IPS DF 6.9 (cell line): ENCODE measurements at regions not wholly inside any gene's neighbourhood (a gene's known extent, or its start where the extent isn't known, plus 50 kb on each side); places are given as distances from the start of the nearest gene placed in this dataset.
"Not testable (repeated sequence)": the region's sequence is repeated elsewhere in the genome, so short reads cannot be mapped to it uniquely, and the experiment has no call there.

Experiments
- DNase-seq: peaks from one replicate; pipeline ENCODE4 v3.0.0-alpha.2; 2013; ENCODE audit warnings: low read depth, low spot score
- H3K27ac ChIP-seq: one replicate; pipeline ENCODE4 v1.5.1; 2013; ENCODE audit warnings: low read length, control low read depth
- H3K27me3 ChIP-seq: 2 replicates; pipeline ENCODE4 v1.6.1; 2013; ENCODE audit warnings: mild to moderate bottlenecking, low read length; ENCODE audit not compliant: control insufficient read depth, insufficient read depth
- H3K36me3 ChIP-seq: 2 replicates; pipeline ENCODE4 v1.6.1; 2013; ENCODE audit warnings: low read length; ENCODE audit not compliant: control insufficient read depth, insufficient read depth
- H3K4me1 ChIP-seq: 2 replicates; pipeline ENCODE4 v1.6.1; 2013; ENCODE audit warnings: low read length; ENCODE audit not compliant: control insufficient read depth, insufficient read depth
- H3K4me3 ChIP-seq: 2 replicates; pipeline ENCODE4 v1.5.1; 2013; ENCODE audit warnings: mild to moderate bottlenecking, low read length
- H3K9me3 ChIP-seq: 2 replicates; pipeline ENCODE4 v1.6.1; 2013; ENCODE audit warnings: low read length, inconsistent platforms; ENCODE audit not compliant: control insufficient read depth, insufficient read depth
- WGBS: extraction: QIAGEN DNeasy Blood & Tissue Kit; methylation state at CpG from one replicate; pipeline ENCODE4 v1.1.7; 2013; ENCODE audit warnings: mixed read lengths, missing lambda C conversion rate; ENCODE audit not compliant: insufficient read length, insufficient coverage; 5-methylcytosine and 5-hydroxymethylcytosine counted together

- WGBS, result no CpG with 5 or more reads among the region's 1 CpG
- Histone ChIP-seq H3K4me3 (no peak overlapping the region), H3K4me1 (no peaks in the 10 kb centered on the region), H3K27me3 (no peaks in the 10 kb centered on the region), H3K27ac (no peak overlapping the region), H3K9me3 (no peaks in the 10 kb centered on the region), H3K36me3 (no peaks in the 10 kb centered on the region)
- DNase-seq, result no peak
Measured at GRCh38 chr4:154164931-154165839, 326.4 kb downstream of the DCHS2 start.

DNA sequence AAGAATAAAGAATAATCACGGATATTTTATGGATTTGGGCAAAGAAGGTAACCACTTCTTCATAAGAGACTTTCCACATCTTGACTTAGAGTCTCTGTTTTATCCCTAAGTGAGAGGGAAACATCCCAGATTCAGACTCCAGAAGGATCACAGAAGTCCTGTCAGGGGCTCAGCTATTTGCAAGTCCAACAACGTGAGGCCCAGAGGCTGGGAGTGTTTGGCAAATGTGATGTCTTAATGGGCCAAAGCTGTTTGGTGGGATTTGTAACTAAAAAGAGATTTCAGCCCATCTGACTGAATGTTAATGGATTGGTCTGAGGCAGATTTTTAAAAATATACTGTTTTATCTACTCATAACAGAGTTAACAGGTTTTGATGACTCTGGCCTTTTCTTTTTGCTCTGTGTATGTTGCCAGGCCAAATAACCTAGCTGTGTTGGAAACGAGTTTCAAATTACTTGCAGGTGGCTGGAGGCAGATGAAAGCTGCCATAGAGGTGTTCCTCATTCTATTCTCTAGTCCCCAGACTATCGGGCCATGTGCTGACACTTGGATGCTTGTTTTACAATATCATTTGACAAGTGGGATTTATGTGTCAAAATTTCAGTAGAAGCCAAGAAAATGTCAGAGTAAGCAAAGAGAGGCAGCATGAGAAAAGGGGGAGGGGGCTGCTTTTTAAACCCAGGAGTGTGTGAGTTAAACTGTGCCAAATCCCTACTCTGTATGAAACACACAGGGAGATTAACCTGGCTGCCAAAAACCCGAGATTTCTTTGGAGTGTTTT lies 330.9 kb downstream of the DCHS2 start:
- H3K4me3 ChIP-seq, result no peak overlapping the region
- no peaks in the 10 kb centered on the region for H3K9me3 ChIP-seq
- WGBS, result no CpG with 5 or more reads among the region's 5 CpGs
- H3K27ac ChIP-seq, result no peak overlapping the region
- no peak for DNase-seq
- H3K4me1 ChIP-seq, result no peaks in the 10 kb centered on the region
- no peaks in the 10 kb centered on the region for H3K36me3 ChIP-seq
- H3K27me3 ChIP-seq, result no peaks in the 10 kb centered on the region

- Histone ChIP-seq H3K27me3 (no peaks in the 10 kb centered on the region), H3K4me1 (no peaks in the 10 kb centered on the region), H3K36me3 (no peaks in the 10 kb centered on the region), H3K4me3 (no peak overlapping the region), H3K27ac (no peak overlapping the region), H3K9me3 (no peaks in the 10 kb centered on the region)
- no CpG with 5 or more reads among the region's 6 CpGs for WGBS
- no peak for DNase-seq
Measured at GRCh38 chr4:154158361-154159155, 333.0 kb downstream of the DCHS2 start.

GRCh38 chr4:154152546-154152945 lies 339.1 kb downstream of the DCHS2 start:
- WGBS, result no CpG with 5 or more reads among the region's 13 CpGs
- H3K4me3 ChIP-seq, result no peak overlapping the region
- no peak for DNase-seq
- no peaks in the 10 kb centered on the region for H3K36me3 ChIP-seq
- no peaks in the 10 kb centered on the region for H3K4me1 ChIP-seq
- no peak overlapping the region for H3K27ac ChIP-seq
- H3K9me3 ChIP-seq, result no peaks in the 10 kb centered on the region
- H3K27me3 ChIP-seq, result no peaks in the 10 kb centered on the region

- no CpG with 5 or more reads among the region's 5 CpGs for WGBS
- not testable (repeated sequence) for H3K27ac ChIP-seq, H3K4me3 ChIP-seq, DNase-seq, H3K36me3 ChIP-seq, H3K27me3 ChIP-seq, H3K9me3 ChIP-seq, H3K4me1 ChIP-seq
Measured at GRCh38 chr4:154149236-154149635, 342.4 kb downstream of the DCHS2 start.

DNA sequence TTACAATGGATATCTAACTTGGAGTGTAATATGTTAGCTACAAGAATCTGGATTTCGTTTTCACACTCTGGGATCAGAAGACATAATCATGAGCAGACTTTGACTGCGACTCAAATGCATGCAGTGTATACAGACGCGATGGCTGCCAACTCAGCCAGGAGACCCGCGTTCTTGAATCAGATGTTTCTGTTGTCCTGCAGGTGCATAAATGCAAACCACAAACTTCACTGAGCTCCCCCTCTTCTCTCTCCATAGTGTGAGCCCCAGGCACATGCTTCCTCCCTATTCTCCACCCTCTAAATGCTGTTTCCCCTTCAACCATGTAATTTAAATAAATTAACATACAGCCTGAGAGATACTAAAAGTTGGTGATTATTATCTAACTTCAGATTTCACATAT lies 347.9 kb downstream of the DCHS2 start:
- no peak overlapping the region for H3K4me3 ChIP-seq
- H3K36me3 ChIP-seq, result no peaks in the 10 kb centered on the region
- H3K27me3 ChIP-seq, result no peaks in the 10 kb centered on the region
- H3K4me1 ChIP-seq, result no peaks in the 10 kb centered on the region
- H3K9me3 ChIP-seq, result no peaks in the 10 kb centered on the region
- WGBS, result no CpG with 5 or more reads among the region's 6 CpGs
- DNase-seq, result no peak
- H3K27ac ChIP-seq, result no peak overlapping the region

GRCh38 chr4:154142664-154143063 lies 348.9 kb downstream of the DCHS2 start:
- H3K4me3 ChIP-seq, result no peak overlapping the region
- H3K4me1 ChIP-seq, result no peaks in the 10 kb centered on the region
- H3K36me3 ChIP-seq, result no peaks in the 10 kb centered on the region
- DNase-seq, result no peak
- no peaks in the 10 kb centered on the region for H3K9me3 ChIP-seq
- no CpG with 5 or more reads among the region's 2 CpGs for WGBS
- no peaks in the 10 kb centered on the region for H3K27me3 ChIP-seq
- no peak overlapping the region for H3K27ac ChIP-seq

DNA sequence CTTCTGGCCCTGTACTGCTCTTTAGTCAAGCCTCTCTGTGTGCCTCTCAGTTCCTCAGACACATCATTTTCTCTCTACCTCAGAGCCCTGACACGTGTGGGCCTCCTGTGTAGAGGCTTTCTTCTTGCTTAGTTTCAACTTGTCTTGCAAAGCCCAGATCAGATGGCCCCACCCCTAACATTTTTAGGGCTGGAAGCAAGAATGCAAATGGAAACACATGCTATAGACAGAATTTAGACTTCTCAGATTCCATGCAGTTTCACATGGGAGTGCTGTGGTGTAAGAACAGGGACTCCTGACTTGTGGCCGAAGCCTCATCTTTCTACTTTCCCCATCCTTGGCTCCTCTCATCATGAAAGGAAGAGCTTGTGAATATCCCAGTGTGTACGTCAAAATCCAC lies 350.7 kb downstream of the DCHS2 start:
- no CpG with 5 or more reads among the region's 3 CpGs for WGBS
- DNase-seq, result no peak

GRCh38 chr4:154137320-154137905 lies 348.5 kb upstream of the SFRP2 start:
- Histone ChIP-seq H3K27me3 (no peaks in the 10 kb centered on the region), H3K9me3 (no peaks in the 10 kb centered on the region), H3K4me3 (no peak overlapping the region), H3K36me3 (no peaks in the 10 kb centered on the region), H3K4me1 (peaks cover 1% of the 10 kb centered on the region; the same call in 1 of the 2 replicates), H3K27ac (no peak overlapping the region)
- no CpG with 5 or more reads among the region's 3 CpGs for WGBS
- no peak for DNase-seq

More for the DNA sequence above, 350.7 kb downstream of the DCHS2 start:
- Histone ChIP-seq H3K4me3 (no peak overlapping the region), H3K4me1 (peaks cover 1% of the 10 kb centered on the region; the same call in 1 of the 2 replicates), H3K36me3 (no peaks in the 10 kb centered on the region), H3K27me3 (no peaks in the 10 kb centered on the region), H3K9me3 (no peaks in the 10 kb centered on the region), H3K27ac (no peak overlapping the region)

DNA sequence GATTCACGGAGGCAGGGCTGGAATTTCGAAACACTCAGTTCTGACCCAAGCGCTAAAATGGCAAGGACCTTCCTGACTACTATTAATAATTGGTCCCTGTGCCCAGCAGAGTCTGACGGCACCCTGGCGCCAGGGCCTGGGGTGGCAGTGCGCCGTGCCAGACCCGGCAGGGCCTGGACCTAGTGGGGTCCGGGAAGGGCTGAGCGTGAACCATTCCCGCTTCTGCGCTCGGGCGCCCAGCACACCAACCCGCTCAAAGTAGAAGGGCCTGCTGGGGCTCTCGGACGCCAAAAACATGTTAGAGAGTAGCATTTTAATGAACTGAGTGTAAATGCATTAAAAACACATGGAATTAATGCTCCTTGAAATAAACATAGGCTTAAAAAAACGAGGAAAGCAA lies 346.7 kb upstream of the SFRP2 start:
- DNase-seq, result no peak
- H3K36me3 ChIP-seq, result no peaks in the 10 kb centered on the region
- no peaks in the 10 kb centered on the region for H3K27me3 ChIP-seq
- WGBS, result no CpG with 5 or more reads among the region's 18 CpGs
- H3K27ac ChIP-seq, result no peak overlapping the region
- H3K9me3 ChIP-seq, result no peaks in the 10 kb centered on the region
- H3K4me3 ChIP-seq, result no peak overlapping the region
- H3K4me1 ChIP-seq, result peaks cover 1% of the 10 kb centered on the region; the same call in 1 of the 2 replicates
